Stimulated activated naive CD8-positive, alpha-beta T cell treated with anti-CD3 and anti-CD28 coated beads, Interleukin-15, Interleukin-2, amounts not matched to agents 100 U/mL and 50 U/mL, for 24 hours (primary cell): ENCODE measurements at regions not wholly inside any gene's neighbourhood (a gene's known extent, or its start where the extent isn't known, plus 50 kb on each side); places are given as distances from the start of the nearest gene placed in this dataset.
"Not testable (repeated sequence)": the region's sequence is repeated elsewhere in the genome, so short reads cannot be mapped to it uniquely, and the experiment has no call there.

Experiments used
- ATAC-seq: fragments of 150-1000 bp; cut with Tn5 transposase; one replicate; pipeline ENCODE4 v1.10.0; 2021
- DNase-seq: peaks from one replicate; pipeline ENCODE4 v3.0.0; 2021

GRCh38 chr6:27187231-27188060, 60.1 kb upstream of the PRSS16 start:
- DNase-seq (no peak), ATAC-seq (no peak)

DNA sequence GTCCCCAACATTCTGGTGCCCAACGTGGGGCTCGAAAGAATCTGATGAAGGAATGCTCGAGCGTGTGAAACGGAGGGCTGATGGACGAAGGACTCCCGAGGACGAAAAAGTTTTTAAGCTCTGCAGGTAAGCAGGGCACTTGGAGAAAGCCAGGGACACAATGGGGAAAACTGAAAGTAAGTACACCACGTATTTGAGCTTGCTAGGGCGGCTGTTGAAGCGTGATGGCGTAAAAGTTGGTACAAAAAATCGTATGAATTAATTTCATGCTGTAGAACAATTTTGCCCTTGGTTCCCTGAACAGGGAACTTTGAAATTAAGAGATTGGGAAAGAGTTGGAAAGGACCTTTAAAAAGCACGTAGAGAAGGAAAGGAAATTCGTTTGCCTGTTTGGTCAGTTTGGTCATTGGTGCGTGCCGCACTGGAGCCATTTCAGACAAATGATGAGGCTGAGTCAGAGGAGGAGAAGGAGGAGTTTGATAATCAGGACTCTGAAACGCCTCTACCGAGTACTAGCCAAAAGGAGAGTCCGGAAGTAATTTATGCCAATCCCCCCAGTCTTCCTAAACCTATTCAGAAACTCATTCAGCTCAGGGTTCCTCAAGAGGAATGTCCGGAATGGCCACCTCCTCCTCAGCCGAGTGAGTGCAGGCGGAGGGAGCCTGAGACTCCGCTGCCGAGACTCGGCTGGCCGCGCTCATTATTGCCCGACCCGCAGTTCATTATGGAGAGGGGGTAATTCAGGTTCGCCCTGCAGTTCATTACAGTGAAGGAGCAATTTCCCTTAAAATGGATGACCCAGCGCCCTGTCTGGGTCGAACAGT, 59.2 kb upstream of the PRSS16 start:
- ATAC-seq: peak; percentile 75
- DNase-seq: peak; percentile 51

- DNase-seq (peak; percentile 62), ATAC-seq (peak; percentile 83)
Measured at GRCh38 chr6:27188885-27189418, 58.5 kb upstream of the PRSS16 start.

DNA sequence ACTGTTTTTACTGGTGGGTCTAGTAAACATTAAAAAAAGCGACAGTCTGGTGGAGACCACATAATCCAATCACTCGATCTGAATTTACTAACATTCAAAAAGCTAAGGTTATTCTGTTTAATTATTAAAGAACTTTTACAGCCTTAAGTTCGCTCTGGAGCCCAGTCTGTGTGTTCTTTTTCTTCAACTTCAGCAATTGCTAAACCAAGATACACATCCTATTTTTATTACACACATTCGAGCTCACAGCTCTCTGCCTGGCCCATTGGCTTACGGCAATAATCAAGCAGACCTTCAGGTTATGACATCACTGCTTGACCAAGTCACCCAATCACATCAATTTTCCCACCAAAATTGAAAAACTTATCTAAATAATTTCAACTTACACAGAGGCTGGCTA, 57.4 kb upstream of the PRSS16 start:
- ATAC-seq (no peak), DNase-seq (no peak)

DNA sequence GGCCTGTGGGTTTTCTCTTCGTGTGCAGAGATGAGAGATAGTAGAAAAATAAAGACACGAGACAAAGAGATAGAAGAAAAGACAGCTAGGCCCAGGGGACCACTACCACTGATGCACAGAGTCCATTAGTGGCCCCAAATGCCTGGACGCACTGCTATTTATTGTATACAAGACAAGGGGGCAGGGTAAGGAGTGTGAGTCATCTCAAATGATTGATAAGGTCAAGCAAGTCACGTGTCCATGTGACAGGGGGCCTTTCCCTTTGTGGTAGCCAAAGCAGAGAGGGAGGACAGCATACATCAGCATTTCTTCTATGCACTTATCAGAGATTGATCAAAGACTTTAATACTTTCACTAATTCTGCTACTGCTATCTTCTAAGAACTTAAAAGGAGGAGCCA, 53.0 kb upstream of the PRSS16 start:
- ATAC-seq: not testable (repeated sequence)

DNA sequence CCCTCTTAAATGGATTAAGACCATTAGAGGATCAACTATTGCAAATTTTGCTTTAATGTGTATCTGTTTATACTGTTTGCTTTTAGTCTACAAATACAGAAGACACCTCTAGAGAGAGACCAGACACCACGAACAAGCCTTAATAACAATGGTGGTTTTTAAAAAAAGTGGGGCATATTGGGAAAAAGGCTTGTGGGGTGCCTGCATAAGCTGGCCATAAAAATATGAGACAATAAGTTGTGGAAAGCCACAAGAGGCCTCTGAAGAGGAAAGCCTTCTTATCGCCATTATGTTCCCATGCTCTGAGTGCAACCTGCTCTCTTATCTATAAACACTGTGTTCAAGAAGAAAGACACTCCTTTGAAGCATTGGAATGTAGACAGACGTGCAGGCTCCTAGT, 52.0 kb upstream of the PRSS16 start:
- DNase-seq, ATAC-seq: not testable (repeated sequence)

More for the DNA sequence above, 53.0 kb upstream of the PRSS16 start:
- DNase-seq: not testable (repeated sequence)
